ENCODE measurements at regions not wholly inside any gene's neighbourhood (a gene's known extent, or its start where the extent isn't known, plus 50 kb on each side); places are given as distances from the start of the nearest gene placed in this dataset.
"Not testable (repeated sequence)": the region's sequence is repeated elsewhere in the genome, so short reads cannot be mapped to it uniquely, and the experiment has no call there.

DNA sequence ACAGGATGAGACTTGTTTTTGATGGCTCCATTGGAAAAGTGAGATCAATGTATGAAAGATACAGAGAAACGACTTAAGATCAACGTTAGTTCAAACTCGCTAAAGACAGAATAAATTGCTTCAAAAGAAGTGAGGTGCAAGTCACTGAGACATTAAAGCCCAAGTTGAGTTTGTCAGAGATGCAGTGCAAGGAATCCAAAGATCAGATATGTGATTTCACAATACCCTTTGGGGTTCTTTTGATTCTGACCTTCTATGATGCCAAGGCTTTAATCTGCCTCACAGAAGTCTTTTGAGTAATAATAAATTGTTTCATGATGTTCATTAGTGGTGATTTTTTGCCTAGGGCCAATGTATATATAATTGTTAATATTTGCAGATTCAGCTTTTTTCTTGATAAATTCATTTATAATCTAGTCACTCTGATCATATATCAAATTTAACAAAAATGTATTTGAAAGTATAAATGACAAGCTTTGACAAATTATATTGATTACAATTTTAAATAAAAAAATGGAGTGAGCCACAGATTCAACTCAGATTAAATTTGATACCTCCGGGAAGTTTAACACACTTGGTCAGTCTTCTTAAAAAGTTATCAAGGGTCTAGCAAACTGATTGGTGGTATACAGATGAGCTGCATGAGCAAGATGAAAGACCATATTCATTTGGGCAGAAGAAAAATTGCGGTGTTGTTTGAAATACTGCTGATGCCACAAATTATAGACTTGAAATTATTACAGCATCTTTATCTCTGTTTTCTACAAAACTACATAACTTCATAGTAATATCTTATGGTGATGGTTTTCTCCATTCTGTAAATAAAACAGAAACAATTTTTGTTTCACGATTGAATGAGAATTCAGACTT, 144.8 kb upstream of the FAR2 start:
- FAIRE-seq: no peak
- no peak for TF ChIP-seq CTCF (IDR thresholded peaks at IDR 0.05; ENCODE audit: insufficient read depth, missing control alignments)
- DNase-seq (ENCODE audit: insufficient read length, low spot score): no peak

GRCh38 chr12:29004936-29005304, 144.2 kb upstream of the FAR2 start:
- FAIRE-seq: no peak
- TF ChIP-seq CTCF (IDR thresholded peaks at IDR 0.05; ENCODE audit: insufficient read depth, missing control alignments): no peak
- no peak for DNase-seq (ENCODE audit: insufficient read length, low spot score)

DNA sequence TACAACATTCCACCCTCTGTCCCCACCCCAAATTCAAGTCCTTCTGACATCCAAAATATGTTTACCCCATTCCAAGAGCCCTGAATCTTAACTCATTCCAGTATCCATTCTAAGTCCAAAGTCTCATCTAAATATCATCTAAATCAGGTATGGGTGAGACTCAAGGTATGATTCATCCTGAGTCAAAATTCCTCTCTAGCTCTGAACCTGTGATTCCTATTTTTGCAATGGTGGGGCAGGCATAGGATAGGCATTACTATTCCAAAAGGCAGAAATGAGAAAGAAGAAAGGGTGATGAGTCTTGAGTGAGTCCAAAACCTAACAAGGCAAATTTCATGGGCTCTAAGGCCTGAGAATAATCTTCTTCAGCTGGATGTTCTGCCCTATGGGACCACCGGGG, 140.3 kb upstream of the FAR2 start:
- FAIRE-seq (no peak), DNase-seq (ENCODE audit: insufficient read length, low spot score) (no peak)
- TF ChIP-seq CTCF (IDR thresholded peaks at IDR 0.05; ENCODE audit: insufficient read depth, missing control alignments): no peak

GRCh38 chr12:29012673-29013072, 136.4 kb upstream of the FAR2 start:
- no peak for TF ChIP-seq CTCF (IDR thresholded peaks at IDR 0.05; ENCODE audit: insufficient read depth, missing control alignments)
- FAIRE-seq (no peak), DNase-seq (ENCODE audit: insufficient read length, low spot score) (no peak)

DNA sequence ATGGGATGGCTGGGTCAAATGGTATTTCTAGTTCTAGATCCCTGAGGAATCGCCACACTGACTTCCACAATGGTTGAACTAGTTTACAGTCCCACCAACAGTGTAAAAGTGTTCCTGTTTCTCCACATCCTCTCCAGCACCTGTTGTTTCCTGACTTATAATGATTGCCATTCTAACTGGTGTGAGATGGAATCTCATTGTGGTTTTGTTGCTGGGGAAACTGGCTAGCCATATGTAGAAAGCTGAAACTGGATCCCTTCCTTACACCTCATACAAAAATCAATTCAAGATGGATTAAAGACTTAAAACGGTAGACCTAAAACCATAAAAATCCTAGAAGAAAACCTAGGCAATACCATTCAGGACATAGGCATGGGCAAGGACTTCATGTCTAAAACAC, 131.5 kb upstream of the FAR2 start:
- FAIRE-seq; DNase-seq (ENCODE audit: insufficient read length, low spot score): not testable (repeated sequence)

GRCh38 chr12:29023436-29024076, 125.5 kb upstream of the FAR2 start:
- FAIRE-seq (no peak), DNase-seq (ENCODE audit: insufficient read length, low spot score) (no peak)
- no peak for TF ChIP-seq CTCF (IDR thresholded peaks at IDR 0.05; ENCODE audit: insufficient read depth, missing control alignments)

DNA sequence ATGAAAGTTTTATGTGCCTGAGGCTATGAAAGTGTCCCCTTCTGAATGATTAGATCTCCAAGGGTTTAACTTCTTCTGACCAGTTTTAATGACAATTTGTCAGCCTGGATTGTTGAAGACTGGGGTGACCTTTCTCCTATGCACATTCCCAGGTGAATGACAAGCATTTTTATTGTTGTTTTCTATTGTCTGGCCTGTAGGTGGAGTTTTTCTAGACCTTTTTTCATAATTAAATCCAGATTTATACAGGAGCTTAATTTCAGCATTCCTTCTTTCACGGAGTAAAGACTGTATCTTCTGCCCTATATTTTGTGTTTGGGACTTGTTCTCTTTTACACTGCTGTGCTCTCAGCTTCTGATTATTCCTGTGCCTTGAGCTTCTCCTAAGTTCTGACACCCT, 125.0 kb upstream of the FAR2 start:
- FAIRE-seq (no peak), DNase-seq (ENCODE audit: insufficient read length, low spot score) (no peak)
- TF ChIP-seq CTCF (IDR thresholded peaks at IDR 0.05; ENCODE audit: insufficient read depth, missing control alignments): peak; percentile 6
